AG04449 (cell line): ENCODE measurements at regions not wholly inside any gene's neighbourhood (a gene's known extent, or its start where the extent isn't known, plus 50 kb on each side); places are given as distances from the start of the nearest gene placed in this dataset.

Experiments
- CTCF ChIA-PET: fragments of 350-600 bp; formaldehyde crosslinking; extraction: SDS; loops from one replicate; lab custom pipeline; 2021; ENCODE audit warnings: antibody characterized with exemption; lab: Yijun Ruan, JAX
- POLR2A ChIA-PET: fragments of 400-600, 350-600 bp; formaldehyde crosslinking; extraction: SDS; loops from one replicate; lab custom pipeline; 2020; ENCODE audit warnings: antibody characterized with exemption, inconsistent platforms; lab: Yijun Ruan, JAX
- DNase-seq: peaks from one replicate; pipeline ENCODE4 v3.0.0-alpha.2; 2010; ENCODE audit warnings: low read depth, low spot score
- H3K4me3 ChIP-seq: 2 replicates; pipeline ENCODE4 v1.5.1; 2011; ENCODE audit warnings: low read depth, mild to moderate bottlenecking, control low read depth, low read length
- CTCF ChIP-seq: IDR thresholded peaks from one replicate; pipeline ENCODE4 v1.5.1; 2011; ENCODE audit warnings: mild to moderate bottlenecking, moderate library complexity, low read length, control low read depth, inconsistent platforms; ENCODE audit not compliant: insufficient read depth; ENCODE audit errors: missing control alignments

DNA sequence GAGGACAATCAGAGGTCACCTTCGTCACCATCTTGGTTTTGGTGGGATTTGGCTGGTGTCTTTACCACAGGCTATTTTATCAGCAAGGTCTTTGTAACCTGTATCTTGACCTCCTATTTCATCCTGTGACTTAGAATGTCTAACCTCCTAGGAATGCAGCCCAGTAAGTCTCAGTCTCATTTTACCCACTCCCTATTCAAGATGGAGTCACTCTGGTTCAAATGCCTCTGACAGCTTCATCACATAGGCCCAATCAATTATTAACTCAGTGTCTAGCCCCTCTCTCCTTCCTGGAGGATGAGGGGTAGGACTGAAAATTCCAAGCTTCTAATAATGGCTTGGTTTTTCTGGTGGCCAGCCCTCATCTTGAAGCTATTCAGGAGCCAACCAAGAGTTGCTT, 111.4 kb upstream of the NAP1L1 start:
- no peak for TF ChIP-seq CTCF
- CTCF ChIA-PET, result no interaction called here
- no peak for DNase-seq
- POLR2A ChIA-PET, result no interaction called here
- H3K4me3 ChIP-seq, result no peak overlapping the region

DNA sequence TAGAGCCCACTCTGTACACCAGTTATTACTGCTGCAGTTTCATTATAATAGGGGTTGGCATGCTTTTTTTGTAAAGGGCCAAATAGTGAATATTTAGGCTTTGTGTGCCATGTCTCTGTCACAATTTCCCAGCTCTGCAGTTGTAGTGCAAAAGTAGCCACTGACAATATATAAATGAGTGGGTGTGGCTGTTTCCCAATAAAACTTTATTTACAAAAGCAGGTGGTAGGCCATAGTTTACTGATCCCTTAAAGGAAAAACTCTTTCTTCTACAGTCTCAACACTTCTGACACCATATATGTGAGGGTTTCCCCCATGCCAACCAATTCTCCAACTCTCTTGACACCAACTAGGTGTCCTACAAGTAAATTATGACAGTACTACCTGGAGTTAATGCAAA, 110.2 kb upstream of the NAP1L1 start:
- H3K4me3 ChIP-seq, result no peak overlapping the region
- TF ChIP-seq CTCF, result no peak
- DNase-seq, result no peak
- CTCF ChIA-PET, result no interaction called here
- POLR2A ChIA-PET, result no interaction called here

DNA sequence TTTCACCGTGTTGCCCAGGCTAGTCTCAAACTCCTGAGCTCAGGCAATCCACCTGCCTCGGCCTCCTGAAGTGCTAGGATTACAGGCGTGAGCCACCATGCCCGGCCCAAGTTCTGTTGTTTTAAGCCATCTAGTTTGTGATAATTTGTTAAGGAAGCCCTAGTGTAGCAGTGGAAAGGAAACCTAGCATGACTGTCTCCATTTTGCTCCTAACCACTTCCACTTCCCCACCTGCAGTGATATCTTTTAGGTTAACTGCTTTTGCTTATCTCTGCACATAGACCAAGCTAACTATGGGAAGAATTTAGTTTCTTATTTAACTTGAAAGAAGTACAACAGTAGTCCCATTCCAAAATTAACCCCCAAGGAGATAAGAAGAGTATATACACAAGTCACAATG, 109.5 kb upstream of the NAP1L1 start:
- no peak for TF ChIP-seq CTCF
- DNase-seq, result no peak
- ChIA-PET CTCF (no interaction called here), POLR2A (no interaction called here)
- no peak overlapping the region for H3K4me3 ChIP-seq

- no peak for DNase-seq
- H3K4me3 ChIP-seq, result no peak overlapping the region
- ChIA-PET POLR2A (no interaction called here), CTCF (interaction anchor here (0.6 to 0.8 kb wide), 3 partner anchors 37 to 339 kb away, joined by 3 to 4 read pairs (median 3); no protein-coding TSS in a partner anchor)
- no peak for TF ChIP-seq CTCF
Observed at GRCh38 chr12:76192416-76192815, 107.9 kb upstream of the NAP1L1 start.

DNA sequence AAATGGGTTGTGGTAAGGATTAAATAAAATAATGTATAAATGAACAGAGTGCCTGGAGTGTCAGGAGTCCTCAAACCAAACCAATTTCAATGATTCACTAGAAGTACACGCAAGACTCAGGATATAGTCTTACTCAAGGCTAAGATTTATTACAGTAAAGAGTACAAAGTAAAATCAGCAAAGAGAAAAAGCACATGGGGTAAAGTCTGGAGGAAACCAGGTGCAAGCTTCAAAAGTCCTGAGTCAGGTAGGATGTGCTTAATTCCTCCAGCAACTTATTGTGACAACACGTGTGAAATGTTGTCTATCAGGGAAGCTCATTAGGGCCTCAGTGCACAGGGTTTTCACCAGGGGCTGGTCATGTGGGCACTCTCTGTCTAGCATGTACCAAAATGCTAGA, 105.8 kb upstream of the NAP1L1 start:
- no peak for DNase-seq
- POLR2A ChIA-PET, result no interaction called here
- TF ChIP-seq CTCF, result no peak
- H3K4me3 ChIP-seq, result no peak overlapping the region
- CTCF ChIA-PET, result no interaction called here

DNA sequence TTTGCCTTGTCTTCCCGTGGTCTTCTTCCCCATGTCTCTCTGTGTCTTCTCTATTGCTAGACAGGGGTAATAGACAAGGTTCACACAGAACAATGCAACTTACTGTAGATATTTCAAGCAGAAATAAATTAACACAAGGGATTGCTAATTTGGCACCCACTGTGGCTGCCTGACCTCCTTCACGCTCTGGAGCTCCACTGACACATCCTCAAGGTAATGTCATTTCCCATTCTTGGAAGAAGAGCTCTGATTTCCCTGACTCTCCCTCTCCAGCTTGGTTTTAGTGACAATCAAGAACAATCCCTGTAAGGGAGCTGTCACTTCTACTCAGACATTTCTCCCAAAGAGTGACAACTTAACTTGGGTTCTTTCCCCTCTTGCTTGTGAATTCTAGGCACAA, 105.4 kb upstream of the NAP1L1 start:
- CTCF ChIA-PET, result no interaction called here
- TF ChIP-seq CTCF, result no peak
- no peak overlapping the region for H3K4me3 ChIP-seq
- no peak for DNase-seq
- POLR2A ChIA-PET, result no interaction called here

DNA sequence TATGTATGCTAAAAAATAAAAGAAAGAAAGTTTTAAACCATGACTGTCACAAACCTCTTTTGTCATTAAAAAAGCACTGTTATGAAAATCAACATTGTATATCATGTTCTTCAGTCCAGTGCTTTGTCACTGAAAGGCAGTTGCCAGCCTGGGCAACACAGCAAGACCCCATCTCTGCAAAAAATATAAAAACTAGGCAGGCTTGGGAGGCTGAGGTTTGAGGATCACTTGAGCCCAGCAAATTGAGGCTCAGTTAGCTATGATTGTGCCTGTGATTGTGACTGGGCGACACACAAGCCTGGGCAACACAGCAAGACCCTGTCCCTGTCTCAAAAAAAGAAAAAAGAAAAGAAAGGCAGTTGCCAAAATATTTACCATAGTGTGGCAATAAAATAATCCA, 102.7 kb upstream of the NAP1L1 start:
- no peak for TF ChIP-seq CTCF
- no peak for DNase-seq
- POLR2A ChIA-PET, result no interaction called here
- CTCF ChIA-PET, result no interaction called here
- H3K4me3 ChIP-seq, result no peak overlapping the region
